ENCODE measurements at regions not wholly inside any gene's neighbourhood (a gene's known extent, or its start where the extent isn't known, plus 50 kb on each side); places are given as distances from the start of the nearest gene placed in this dataset.

- no peak for DNase-seq
These were observed 108.8 kb upstream of the GPR149 start for GRCh38 chr3:154538566-154539360.

GRCh38 chr3:154536751-154537150 is 106.8 kb upstream of the GPR149 start:
- no peak for DNase-seq

GRCh38 chr3:154522036-154522602 is 92.1 kb upstream of the GPR149 start:
- DNase-seq: no peak

GRCh38 chr3:154517404-154517803 is 87.4 kb upstream of the GPR149 start:
- peak; percentile 97 for DNase-seq

- no peak for DNase-seq
These were observed 85.9 kb upstream of the GPR149 start for GRCh38 chr3:154515921-154516320.

- no peak for DNase-seq
These were observed 80.8 kb upstream of the GPR149 start for GRCh38 chr3:154510780-154511179.

- no peak for DNase-seq
These were observed 77.7 kb upstream of the GPR149 start for GRCh38 chr3:154507727-154508126.

- DNase-seq: no peak
These were observed 67.0 kb upstream of the GPR149 start for GRCh38 chr3:154496978-154497377.

- no peak for DNase-seq
These were observed 66.5 kb upstream of the GPR149 start for GRCh38 chr3:154496540-154496939.

GRCh38 chr3:154486949-154487348 is 57.0 kb upstream of the GPR149 start:
- DNase-seq: no peak

GRCh38 chr3:154482507-154482906 is 52.5 kb upstream of the GPR149 start:
- DNase-seq: no peak

- DNase-seq: no peak
These were observed 50.0 kb upstream of the GPR149 start for GRCh38 chr3:154480033-154480432.
